GM12878 (cell line): ENCODE measurements at regions not wholly inside any gene's neighbourhood (a gene's known extent, or its start where the extent isn't known, plus 50 kb on each side); places are given as distances from the start of the nearest gene placed in this dataset.

Experiments used
- ATAC-seq: fragments of 200-7000 bp; cut with Tn5 transposase; 3 replicates; pipeline ENCODE4 v1.9.1; 2020; ENCODE audit warnings: mild to moderate bottlenecking, moderate library complexity
- BruUV-seq: library from RNA; stranded (reverse); fragments of 400-500 nt; replicated peaks from 2 replicates; lab custom pipeline; 2021; lab: Mats Ljungman, UMichigan
- CTCF ChIA-PET: fragments of 300-600 bp; sonication (Branson Sonifier 250); formaldehyde crosslinking; extraction: SDS; loops from one replicate; lab custom pipeline; 2021; ENCODE audit warnings: inconsistent platforms; lab: Yijun Ruan, JAX
- POLR2A ChIA-PET: fragments of 350-600 bp; formaldehyde crosslinking; extraction: SDS; loops from one replicate; lab custom pipeline; 2021; ENCODE audit warnings: inconsistent platforms; lab: Charles Lee
- RAD21 ChIA-PET: fragments of 300-600 bp; sonication (Branson Sonifier 250); formaldehyde crosslinking; loops from one replicate; lab custom pipeline; 2023; ENCODE audit warnings: antibody characterized with exemption; ENCODE audit not compliant: unreplicated experiment; lab: Charles Lee
- SMC1A ChIA-PET: fragments of 300-600 bp; sonication (Branson Sonifier 250); formaldehyde crosslinking; loops from one replicate; lab custom pipeline; 2023; ENCODE audit not compliant: unreplicated experiment, uncharacterized antibody; lab: Charles Lee
- DNase-seq: peaks from one replicate; pipeline ENCODE4 v3.0.0-alpha.2; 2011; ENCODE audit warnings: low read depth, low spot score
- FAIRE-seq: peaks from 3 replicates; lab custom pipeline; 2011; peaks lifted over from hg19 to GRCh38; lab: Jason Lieb, UNC
- H2AFZ ChIP-seq: 2 replicates; pipeline ENCODE4 v1.6.0; 2011; ENCODE audit warnings: low read depth, low read length, control low read depth; ENCODE audit not compliant: control insufficient read depth
- H3K27ac ChIP-seq: 2 replicates; pipeline ENCODE4 v1.5.1; 2011; ENCODE audit warnings: control low read depth; ENCODE audit not compliant: control insufficient read depth, insufficient read depth
- H3K27me3 ChIP-seq, 2 experiments: replicated peaks in 1 of 2; 2 replicates each; pipeline versions ENCODE4 v1.6.0 to v1.6.1; 2011; ENCODE audit warnings: low read length in 1 of 2; ENCODE audit not compliant: control insufficient read depth in 2 of 2, insufficient read depth in 2 of 2
- H3K36me3 ChIP-seq, 2 experiments: 2 replicates each; pipeline ENCODE4 v1.5.1; 2011; ENCODE audit warnings: low read length in 1 of 2; ENCODE audit not compliant: control insufficient read depth in 2 of 2, insufficient read depth in 2 of 2
- H3K4me1 ChIP-seq: 2 replicates; pipeline ENCODE4 v1.6.1; 2011; ENCODE audit warnings: mild to moderate bottlenecking, low read length, moderate library complexity, mixed read lengths; ENCODE audit not compliant: control insufficient read depth, insufficient read depth
- H3K4me2 ChIP-seq: 2 replicates; pipeline ENCODE4 v1.6.0; 2011; ENCODE audit warnings: control low read depth; ENCODE audit not compliant: control insufficient read depth, insufficient read depth
- H3K4me3 ChIP-seq: fragments of 200-600 bp; sonication (generic); 2 replicates; pipeline ENCODE4 v1.5.1; 2016
- H3K79me2 ChIP-seq: 2 replicates; pipeline ENCODE4 v1.6.0; 2011; ENCODE audit warnings: low read length; ENCODE audit not compliant: control insufficient read depth, insufficient read depth
- H3K9ac ChIP-seq: 2 replicates; pipeline ENCODE4 v1.8.0; 2011; ENCODE audit warnings: low read length, control low read depth, mixed read lengths; ENCODE audit not compliant: control insufficient read depth, insufficient read depth
- H3K9me3 ChIP-seq: replicated peaks from 3 replicates; pipeline ENCODE4 v1.5.1; 2011; ENCODE audit warnings: mild to moderate bottlenecking, low read length; ENCODE audit not compliant: control insufficient read depth, insufficient read depth
- H4K20me1 ChIP-seq: 2 replicates; pipeline ENCODE4 v1.6.0; 2011; ENCODE audit not compliant: control insufficient read depth, insufficient read depth
- GABPA ChIP-seq: IDR thresholded peaks from 2 replicates; pipeline ENCODE4 v1.6.1; 2014; ENCODE audit warnings: antibody characterized with exemption, low read depth, mild to moderate bottlenecking, inconsistent platforms
- HCFC1 ChIP-seq: fragments of 150-350 bp; IDR thresholded peaks from 2 replicates; pipeline ENCODE4 v1.6.1; 2014; ENCODE audit warnings: low read length
- SIN3A ChIP-seq: IDR thresholded peaks from 2 replicates; pipeline ENCODE4 v1.6.1; 2012; ENCODE audit warnings: low read depth, low read length, improper control_type of control experiment
- SPI1 ChIP-seq: IDR thresholded peaks from 2 replicates; pipeline ENCODE4 v1.6.1; 2011; ENCODE audit warnings: low read depth, mild to moderate bottlenecking, low read length, moderate library complexity, borderline replicate concordance; ENCODE audit not compliant: insufficient read depth
- TCF12 ChIP-seq: IDR thresholded peaks from 2 replicates; pipeline ENCODE4 v1.6.1; 2011; ENCODE audit warnings: low read depth, mild to moderate bottlenecking, low read length
- ZNF217 ChIP-seq: fragments of 450-650 bp; IDR thresholded peaks from 2 replicates; pipeline ENCODE4 v1.6.1; 2017; ENCODE audit warnings: antibody characterized with exemption, mild to moderate bottlenecking
- WGBS: methylation state at CpG from one replicate; pipeline ENCODE4 v1.1.6; 2016; ENCODE audit warnings: low lambda C conversion rate; ENCODE audit not compliant: insufficient replicate concordance, insufficient coverage; ENCODE audit errors: missing lambda C conversion rate; 5-methylcytosine and 5-hydroxymethylcytosine counted together
- in situ Hi-C: fragments of 300-500 bp; cut with MboI; formaldehyde crosslinking; loops from 9 replicates; pipeline ENCODE4 v1.14.3; 2018; ENCODE audit warnings: mixed read lengths
- intact Hi-C: fragments of 100-400 bp; cut with micrococcal nuclease; formaldehyde crosslinking; loops from one replicate; pipeline ENCODE4 v1.14.2; 2022; ENCODE audit not compliant: unreplicated experiment
- TF ChIP-seq, protein P1 (sequence below): IDR thresholded peaks from 2 replicates; pipeline ENCODE4 v1.6.1; 2012; ENCODE audit warnings: low read depth, low read length, improper control_type of control experiment
- TF ChIP-seq, protein P2 (sequence below): fragments of 450-650 bp; IDR thresholded peaks from 2 replicates; pipeline ENCODE4 v1.6.1; 2014; ENCODE audit warnings: mild to moderate bottlenecking
- TF ChIP-seq, protein P3 (sequence below): fragments of 450-650 bp; IDR thresholded peaks from 2 replicates; pipeline ENCODE4 v1.6.1; 2018; ENCODE audit warnings: borderline replicate concordance, mild to moderate bottlenecking; ENCODE audit not compliant: partially characterized antibody

DNA sequence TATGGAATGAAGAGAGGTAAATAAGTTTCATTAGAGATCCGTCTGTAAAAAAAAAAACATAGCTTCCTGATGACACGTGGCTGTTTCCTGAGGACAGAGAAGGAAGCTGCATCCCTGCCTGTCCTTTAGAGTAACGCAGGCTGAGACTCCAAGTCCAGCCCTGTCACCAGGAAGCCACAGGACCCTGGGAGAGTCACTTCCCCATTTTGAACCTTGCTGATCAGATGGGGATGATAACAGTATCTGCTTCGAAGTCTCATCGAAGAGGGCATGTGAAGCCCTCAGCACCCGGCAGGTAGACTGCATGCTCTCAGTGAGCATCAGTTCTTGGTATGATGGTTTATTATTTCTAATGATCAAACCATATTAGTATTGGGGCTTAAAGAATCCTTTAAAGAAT, 139.1 kb upstream of the KCNG1 start:
- 0 out of 4 replicates have a peak, but pooled peaks cover 0 to 2% of the 10 kb centered on the region in 2 experiments for H3K27me3 ChIP-seq
- H3K9me3 ChIP-seq, result no peaks in the 10 kb centered on the region
- 25% methylated on average over 6 of the region's 6 CpGs for WGBS
- DNase-seq (no peak), ATAC-seq (no peak), FAIRE-seq (no peak)
- H3K9ac ChIP-seq, result no peak overlapping the region
- ChIA-PET CTCF (interaction anchor here (0.6 kb wide), 1 partner anchor 145 kb away, joined by 3 read pairs; no protein-coding TSS in a partner anchor), SMC1A (no interaction called here), RAD21 (no interaction called here), POLR2A (no interaction called here)
- no peak overlapping the region for H3K4me2 ChIP-seq
- TF ChIP-seq, protein P1, sequence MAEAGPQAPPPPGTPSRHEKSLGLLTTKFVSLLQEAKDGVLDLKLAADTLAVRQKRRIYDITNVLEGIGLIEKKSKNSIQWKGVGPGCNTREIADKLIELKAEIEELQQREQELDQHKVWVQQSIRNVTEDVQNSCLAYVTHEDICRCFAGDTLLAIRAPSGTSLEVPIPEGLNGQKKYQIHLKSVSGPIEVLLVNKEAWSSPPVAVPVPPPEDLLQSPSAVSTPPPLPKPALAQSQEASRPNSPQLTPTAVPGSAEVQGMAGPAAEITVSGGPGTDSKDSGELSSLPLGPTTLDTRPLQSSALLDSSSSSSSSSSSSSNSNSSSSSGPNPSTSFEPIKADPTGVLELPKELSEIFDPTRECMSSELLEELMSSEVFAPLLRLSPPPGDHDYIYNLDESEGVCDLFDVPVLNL, result no peak
- TF ChIP-seq SPI1, result peak; percentile 54; the same call in 1 of the 2 replicates
- no peak for TF ChIP-seq SIN3A
- in situ Hi-C loops (no loop called here), intact Hi-C loops (no loop called here)
- H4K20me1 ChIP-seq, result no peaks in the 10 kb centered on the region
- BruUV-seq, result no TSS peak
- H3K4me1 ChIP-seq, result no peaks in the 10 kb centered on the region
- H3K27ac ChIP-seq, result no peak overlapping the region
- no peaks in the 10 kb centered on the region for H3K36me3 ChIP-seq
- H2AFZ ChIP-seq, result no peak overlapping the region
- no peak overlapping the region for H3K4me3 ChIP-seq
- H3K79me2 ChIP-seq, result no peaks in the 10 kb centered on the region

DNA sequence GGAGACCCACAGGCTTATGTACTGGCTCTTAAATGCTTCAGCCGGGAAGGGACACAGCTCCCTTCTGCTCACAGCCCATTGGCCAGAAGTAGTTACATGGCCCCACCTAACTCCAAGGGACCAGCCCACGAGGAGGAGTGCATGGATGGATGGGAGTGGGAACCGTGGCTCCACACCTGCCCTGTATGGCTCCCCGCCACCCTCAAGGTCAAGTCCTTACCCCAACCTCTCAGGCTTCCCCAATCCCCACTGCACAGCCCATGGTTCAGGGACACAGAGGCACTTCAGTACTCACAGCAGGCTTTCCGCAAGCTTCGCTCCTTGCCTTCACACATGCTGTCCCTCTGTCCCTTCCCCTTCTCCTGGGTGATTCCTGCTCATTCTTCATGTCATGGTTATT, 137.9 kb upstream of the KCNG1 start:
- BruUV-seq, result no TSS peak

More for the DNA sequence above, 137.9 kb upstream of the KCNG1 start:
- TF ChIP-seq TCF12, result no peak
- TF ChIP-seq, protein P2, sequence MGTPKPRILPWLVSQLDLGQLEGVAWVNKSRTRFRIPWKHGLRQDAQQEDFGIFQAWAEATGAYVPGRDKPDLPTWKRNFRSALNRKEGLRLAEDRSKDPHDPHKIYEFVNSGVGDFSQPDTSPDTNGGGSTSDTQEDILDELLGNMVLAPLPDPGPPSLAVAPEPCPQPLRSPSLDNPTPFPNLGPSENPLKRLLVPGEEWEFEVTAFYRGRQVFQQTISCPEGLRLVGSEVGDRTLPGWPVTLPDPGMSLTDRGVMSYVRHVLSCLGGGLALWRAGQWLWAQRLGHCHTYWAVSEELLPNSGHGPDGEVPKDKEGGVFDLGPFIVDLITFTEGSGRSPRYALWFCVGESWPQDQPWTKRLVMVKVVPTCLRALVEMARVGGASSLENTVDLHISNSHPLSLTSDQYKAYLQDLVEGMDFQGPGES, result no peak
- TF ChIP-seq ZNF217, result no peak
- no peak for TF ChIP-seq HCFC1
- no peak for TF ChIP-seq GABPA
- TF ChIP-seq, protein P3, sequence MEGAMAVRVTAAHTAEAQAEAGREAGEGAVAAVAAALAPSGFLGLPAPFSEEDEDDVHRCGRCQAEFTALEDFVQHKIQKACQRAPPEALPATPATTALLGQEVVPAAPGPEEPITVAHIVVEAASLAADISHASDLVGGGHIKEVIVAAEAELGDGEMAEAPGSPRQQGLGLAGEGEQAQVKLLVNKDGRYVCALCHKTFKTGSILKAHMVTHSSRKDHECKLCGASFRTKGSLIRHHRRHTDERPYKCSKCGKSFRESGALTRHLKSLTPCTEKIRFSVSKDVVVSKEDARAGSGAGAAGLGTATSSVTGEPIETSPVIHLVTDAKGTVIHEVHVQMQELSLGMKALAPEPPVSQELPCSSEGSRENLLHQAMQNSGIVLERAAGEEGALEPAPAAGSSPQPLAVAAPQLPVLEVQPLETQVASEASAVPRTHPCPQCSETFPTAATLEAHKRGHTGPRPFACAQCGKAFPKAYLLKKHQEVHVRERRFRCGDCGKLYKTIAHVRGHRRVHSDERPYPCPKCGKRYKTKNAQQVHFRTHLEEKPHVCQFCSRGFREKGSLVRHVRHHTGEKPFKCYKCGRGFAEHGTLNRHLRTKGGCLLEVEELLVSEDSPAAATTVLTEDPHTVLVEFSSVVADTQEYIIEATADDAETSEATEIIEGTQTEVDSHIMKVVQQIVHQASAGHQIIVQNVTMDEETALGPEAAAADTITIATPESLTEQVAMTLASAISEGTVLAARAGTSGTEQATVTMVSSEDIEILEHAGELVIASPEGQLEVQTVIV, result no peak
- TF ChIP-seq SIN3A, result no peak
- ATAC-seq (no peak), FAIRE-seq (no peak), DNase-seq (no peak)
- H3K9ac ChIP-seq, result no peak overlapping the region
- SMC1A ChIA-PET, result no interaction called here
- no peak overlapping the region for H3K4me3 ChIP-seq
- H3K27ac ChIP-seq, result no peak overlapping the region
- in situ Hi-C loops, result no loop called here
- 0 out of 4 replicates have a peak, but pooled peaks cover 0 to 3% of the 10 kb centered on the region in 2 experiments for H3K27me3 ChIP-seq
- 34% methylated on average over 5 of the region's 6 CpGs for WGBS
- H3K4me1 ChIP-seq, result no peaks in the 10 kb centered on the region
- no peaks in the 10 kb centered on the region for H3K9me3 ChIP-seq
- no peak overlapping the region for H3K4me2 ChIP-seq
- intact Hi-C loops, result no loop called here
- RAD21 ChIA-PET, result no interaction called here
- POLR2A ChIA-PET, result no interaction called here
- CTCF ChIA-PET, result no interaction called here
- H3K79me2 ChIP-seq, result no peaks in the 10 kb centered on the region
- H3K36me3 ChIP-seq, result no peaks in the 10 kb centered on the region
- H4K20me1 ChIP-seq, result no peaks in the 10 kb centered on the region
- no peak overlapping the region for H2AFZ ChIP-seq
